ENCODE measurements at regions not wholly inside any gene's neighbourhood (a gene's known extent, or its start where the extent isn't known, plus 50 kb on each side); places are given as distances from the start of the nearest gene placed in this dataset.
"Not testable (repeated sequence)": the region's sequence is repeated elsewhere in the genome, so short reads cannot be mapped to it uniquely, and the experiment has no call there.

DNA sequence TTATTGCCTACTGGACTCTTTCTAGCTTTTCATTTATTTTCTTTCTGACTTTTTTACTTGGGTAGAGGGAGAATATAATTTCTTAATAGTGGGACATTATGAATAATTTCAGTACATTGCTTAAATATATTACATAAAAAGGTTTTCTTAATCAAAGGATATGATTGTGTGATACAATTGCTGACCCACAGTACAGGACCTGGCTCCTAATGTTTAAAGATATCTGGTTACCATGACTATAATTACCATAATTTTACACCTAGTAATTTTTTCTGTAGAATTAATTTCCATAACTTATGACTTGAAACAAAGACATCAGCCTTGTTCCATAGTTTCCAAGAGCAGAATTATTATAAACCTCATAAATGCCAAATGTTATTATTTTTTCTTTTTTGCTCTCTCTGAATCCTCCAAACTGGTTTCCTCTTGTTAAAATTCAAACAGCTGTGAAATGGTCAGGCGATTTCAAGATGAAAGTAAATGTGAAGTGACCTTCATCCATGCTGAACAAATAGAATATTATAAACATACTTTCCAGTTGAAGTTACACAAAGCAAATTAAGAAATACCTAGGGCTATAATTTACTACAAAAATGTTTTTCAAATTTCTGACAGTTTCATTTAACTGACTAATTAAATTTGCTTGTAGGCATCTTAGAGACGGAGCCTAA lies 301.2 kb upstream of the TYRP1 start:
- 66% methylated on average over 2 of the region's 2 CpGs for WGBS
- no peak overlapping the region for H3K4me3 ChIP-seq (ENCODE audit: low read depth, low read length)
- no peak for DNase-seq (ENCODE audit: extremely low spot score)
- H3K27ac ChIP-seq (ENCODE audit: low read depth): no peak overlapping the region
- H3K36me3 ChIP-seq (ENCODE audit: insufficient read depth): no peaks in the 10 kb centered on the region
- H3K4me1 ChIP-seq (ENCODE audit: insufficient read depth): peaks cover 1% of the 10 kb centered on the region

- DNase-seq (ENCODE audit: extremely low spot score): no peak
- Histone ChIP-seq H3K4me3 (ENCODE audit: low read depth, low read length) (no peak overlapping the region), H3K36me3 (ENCODE audit: insufficient read depth) (no peaks in the 10 kb centered on the region), H3K27ac (ENCODE audit: low read depth) (no peak overlapping the region), H3K4me1 (ENCODE audit: insufficient read depth) (peaks cover 1% of the 10 kb centered on the region)
- WGBS: 62% methylated on average over 1 of the region's 1 CpG
Observed at GRCh38 chr9:12394105-12394504, 299.1 kb upstream of the TYRP1 start.

DNA sequence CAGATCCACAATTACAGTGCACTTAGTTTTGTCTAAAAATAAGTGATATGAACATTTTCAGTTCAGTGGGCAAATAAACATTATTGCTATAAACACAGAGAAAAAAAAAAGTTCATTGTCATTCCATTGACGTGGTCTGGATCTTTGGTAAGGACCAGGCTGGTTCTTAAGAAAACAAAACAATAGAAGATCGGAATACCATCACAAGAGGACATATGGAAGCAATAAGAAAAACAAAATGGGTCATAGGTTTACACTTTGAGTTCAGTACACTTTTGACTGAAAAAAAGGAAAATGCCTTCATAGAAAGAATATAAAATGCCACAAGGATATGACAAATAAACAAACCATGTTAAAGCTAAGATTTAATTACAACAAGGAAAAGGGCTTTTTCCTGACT lies 289.5 kb upstream of the TYRP1 start:
- no peak for DNase-seq (ENCODE audit: extremely low spot score)
- Histone ChIP-seq H3K4me3 (ENCODE audit: low read depth, low read length) (no peak overlapping the region), H3K36me3 (ENCODE audit: insufficient read depth) (no peaks in the 10 kb centered on the region), H3K27ac (ENCODE audit: low read depth) (no peak overlapping the region), H3K4me1 (ENCODE audit: insufficient read depth) (no peaks in the 10 kb centered on the region)
- WGBS: 67% methylated on average over 2 of the region's 2 CpGs

DNA sequence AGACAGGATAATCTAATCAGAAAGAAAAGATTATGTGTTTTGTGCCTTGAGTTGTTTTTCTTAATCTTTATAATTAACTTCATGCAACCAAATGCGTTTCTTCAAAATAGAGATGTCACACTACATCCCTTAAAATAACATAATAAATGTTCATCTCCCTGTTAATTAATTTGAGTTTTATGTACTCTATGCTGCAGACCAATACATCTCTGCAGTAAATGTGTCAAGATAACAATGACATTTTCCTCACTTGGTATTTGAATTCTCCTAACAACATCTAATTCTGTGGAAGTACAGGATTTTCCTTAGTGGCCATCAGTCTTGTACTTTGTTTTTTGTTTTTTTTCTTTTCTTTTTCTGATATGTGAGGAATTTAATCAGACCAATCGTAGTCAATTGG lies 279.2 kb upstream of the TYRP1 start:
- no peak overlapping the region for H3K4me3 ChIP-seq (ENCODE audit: low read depth, low read length)
- no peaks in the 10 kb centered on the region for H3K4me1 ChIP-seq (ENCODE audit: insufficient read depth)
- peak; percentile 32 for DNase-seq (ENCODE audit: extremely low spot score)
- 70% methylated on average over 2 of the region's 2 CpGs for WGBS
- H3K36me3 ChIP-seq (ENCODE audit: insufficient read depth): no peaks in the 10 kb centered on the region
- no peak overlapping the region for H3K27ac ChIP-seq (ENCODE audit: low read depth)

- 33% methylated on average over 7 of the region's 7 CpGs for WGBS
- no peak for DNase-seq (ENCODE audit: extremely low spot score)
- H3K4me3 ChIP-seq (ENCODE audit: low read depth, low read length): no peak overlapping the region
- no peaks in the 10 kb centered on the region for H3K4me1 ChIP-seq (ENCODE audit: insufficient read depth)
- H3K27ac ChIP-seq (ENCODE audit: low read depth): no peak overlapping the region
- no peaks in the 10 kb centered on the region for H3K36me3 ChIP-seq (ENCODE audit: insufficient read depth)
Observed at GRCh38 chr9:12414514-12414913, 278.7 kb upstream of the TYRP1 start.

DNA sequence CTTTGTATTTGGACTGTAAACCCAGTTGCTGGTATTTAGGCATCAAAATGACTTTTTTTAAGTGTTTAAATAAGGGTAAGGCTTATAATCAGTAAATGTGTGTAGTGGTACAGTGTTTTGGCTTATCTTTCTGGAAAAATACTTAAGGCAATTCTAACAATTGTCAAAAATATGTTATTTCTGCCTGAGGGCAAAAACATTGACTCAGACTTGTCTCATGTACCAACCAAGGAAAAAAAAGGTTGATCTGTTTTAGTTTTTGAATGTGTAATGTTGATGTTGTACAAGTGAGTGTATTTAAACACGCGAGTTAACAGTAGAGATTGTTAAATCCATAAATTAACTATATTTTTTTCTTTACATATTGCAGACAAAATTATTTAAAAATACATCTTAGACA lies 277.8 kb upstream of the TYRP1 start:
- Histone ChIP-seq H3K4me1 (ENCODE audit: insufficient read depth) (no peaks in the 10 kb centered on the region), H3K27ac (ENCODE audit: low read depth) (no peak overlapping the region), H3K4me3 (ENCODE audit: low read depth, low read length) (no peak overlapping the region), H3K36me3 (ENCODE audit: insufficient read depth) (no peaks in the 10 kb centered on the region)
- 76% methylated on average over 2 of the region's 2 CpGs for WGBS
- DNase-seq (ENCODE audit: extremely low spot score): no peak

DNA sequence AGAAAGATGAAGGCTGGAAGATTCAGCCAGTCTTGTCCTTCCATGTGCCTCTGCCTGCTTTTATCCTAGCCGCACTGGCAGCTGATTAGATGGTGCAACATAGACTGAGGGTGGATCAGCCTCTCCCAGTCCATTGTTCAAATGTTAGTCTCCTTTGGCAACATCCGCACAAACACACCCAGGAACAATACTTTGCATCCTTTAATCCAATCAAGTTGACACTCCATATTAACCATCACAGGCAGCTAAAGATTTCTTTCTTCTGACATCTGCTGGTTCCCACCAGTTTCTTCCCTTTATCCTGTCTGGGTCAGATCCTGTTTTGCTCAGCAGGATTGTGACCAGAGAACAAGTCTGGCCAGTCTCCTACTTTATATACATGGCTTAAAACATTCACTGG lies 276.5 kb upstream of the TYRP1 start:
- Histone ChIP-seq H3K27ac (ENCODE audit: low read depth) (no peak overlapping the region), H3K4me3 (ENCODE audit: low read depth, low read length) (no peak overlapping the region), H3K4me1 (ENCODE audit: insufficient read depth) (no peaks in the 10 kb centered on the region), H3K36me3 (ENCODE audit: insufficient read depth) (no peaks in the 10 kb centered on the region)
- no peak for DNase-seq (ENCODE audit: extremely low spot score)
- WGBS: 98% methylated on average over 2 of the region's 2 CpGs

DNA sequence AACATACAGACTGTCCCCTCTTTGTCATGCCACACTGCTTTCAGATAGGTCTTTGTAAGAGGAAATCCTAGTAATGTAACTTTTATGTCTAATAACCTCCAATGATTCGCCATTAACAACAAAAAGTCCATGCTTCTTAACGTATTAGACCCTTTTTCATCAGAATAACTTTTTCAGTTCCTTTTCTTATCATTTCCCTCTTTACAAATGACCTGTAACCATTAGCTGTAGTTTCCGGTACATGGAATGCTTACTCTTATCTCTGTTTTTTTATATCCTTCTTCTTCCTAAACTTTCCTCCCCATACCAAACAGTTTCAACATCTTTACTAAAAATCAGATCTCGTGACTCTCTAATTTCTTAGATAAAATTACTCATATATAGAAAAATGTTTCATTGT lies 268.9 kb upstream of the TYRP1 start:
- DNase-seq (ENCODE audit: extremely low spot score): no peak
- WGBS: 72% methylated on average over 4 of the region's 4 CpGs
- no peak overlapping the region for H3K27ac ChIP-seq (ENCODE audit: low read depth)
- H3K4me3 ChIP-seq (ENCODE audit: low read depth, low read length): no peak overlapping the region
- H3K36me3 ChIP-seq (ENCODE audit: insufficient read depth): no peaks in the 10 kb centered on the region
- H3K4me1 ChIP-seq (ENCODE audit: insufficient read depth): no peaks in the 10 kb centered on the region

- no peak overlapping the region for H3K4me3 ChIP-seq (ENCODE audit: low read depth, low read length)
- H3K27ac ChIP-seq (ENCODE audit: low read depth): no peak overlapping the region
- H3K4me1 ChIP-seq (ENCODE audit: insufficient read depth): no peaks in the 10 kb centered on the region
- no peaks in the 10 kb centered on the region for H3K36me3 ChIP-seq (ENCODE audit: insufficient read depth)
- peak; percentile 36 for DNase-seq (ENCODE audit: extremely low spot score)
- 43% methylated on average over 8 of the region's 8 CpGs for WGBS
Observed at GRCh38 chr9:12425878-12426864, 267.0 kb upstream of the TYRP1 start.

- Histone ChIP-seq H3K4me3 (ENCODE audit: low read depth, low read length) (no peak overlapping the region), H3K27ac (ENCODE audit: low read depth) (no peak overlapping the region), H3K4me1 (ENCODE audit: insufficient read depth) (no peaks in the 10 kb centered on the region), H3K36me3 (ENCODE audit: insufficient read depth) (no peaks in the 10 kb centered on the region)
- WGBS: 89% methylated on average over 3 of the region's 3 CpGs
- DNase-seq (ENCODE audit: extremely low spot score): no peak
Observed at GRCh38 chr9:12439267-12439666, 253.9 kb upstream of the TYRP1 start.

DNA sequence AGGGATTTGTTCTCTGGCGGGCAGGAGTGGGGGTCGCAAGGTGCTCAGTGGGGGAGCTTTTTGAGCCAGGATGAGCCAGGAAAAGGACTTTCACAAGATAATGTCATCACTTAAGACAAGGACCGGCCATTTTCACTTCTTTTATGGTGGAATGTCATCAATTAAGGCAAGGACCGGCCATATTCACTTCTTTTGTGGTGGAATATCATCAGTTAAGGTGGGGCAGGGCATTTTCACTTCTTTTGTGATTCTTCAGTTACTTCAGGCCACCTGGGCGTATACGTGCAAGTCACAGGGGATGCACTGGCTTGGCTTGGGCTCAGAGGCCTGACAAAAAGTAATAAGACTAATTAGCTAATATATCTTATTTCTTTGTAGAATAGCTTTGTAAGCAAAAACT lies 252.1 kb upstream of the TYRP1 start:
- not testable (repeated sequence) for H3K4me1 ChIP-seq (ENCODE audit: insufficient read depth); H3K27ac ChIP-seq (ENCODE audit: low read depth); H3K36me3 ChIP-seq (ENCODE audit: insufficient read depth); H3K4me3 ChIP-seq (ENCODE audit: low read depth, low read length); DNase-seq (ENCODE audit: extremely low spot score)
- 82% methylated on average over 6 of the region's 6 CpGs for WGBS

- Histone ChIP-seq H3K36me3 (ENCODE audit: insufficient read depth) (no peaks in the 10 kb centered on the region), H3K4me1 (ENCODE audit: insufficient read depth) (no peaks in the 10 kb centered on the region), H3K4me3 (ENCODE audit: low read depth, low read length) (no peak overlapping the region), H3K27ac (ENCODE audit: low read depth) (no peak overlapping the region)
- 99% methylated on average over 1 of the region's 1 CpG for WGBS
- no peak for DNase-seq (ENCODE audit: extremely low spot score)
Observed at GRCh38 chr9:12441506-12441905, 251.7 kb upstream of the TYRP1 start.

DNA sequence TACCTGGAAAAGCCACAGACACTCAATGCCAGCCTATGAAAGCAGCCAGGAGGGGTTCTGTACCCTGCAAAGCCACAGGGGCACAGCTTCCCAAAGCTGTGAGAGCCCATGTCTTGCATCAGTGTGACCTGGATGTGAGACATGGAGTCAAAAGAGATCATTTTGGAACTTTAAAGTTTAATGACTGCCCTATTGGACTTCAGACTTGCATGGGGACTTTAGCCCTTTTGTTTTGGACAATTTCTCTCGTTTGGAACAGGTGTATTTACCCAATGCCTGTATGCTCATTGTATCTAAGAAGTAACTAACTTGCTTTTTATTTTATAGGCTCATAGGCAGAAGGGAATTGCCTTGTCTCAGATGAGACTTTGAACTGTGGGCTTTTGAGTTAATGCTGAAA lies 244.9 kb upstream of the TYRP1 start:
- Histone ChIP-seq H3K4me1 (ENCODE audit: insufficient read depth) (no peaks in the 10 kb centered on the region), H3K4me3 (ENCODE audit: low read depth, low read length) (no peak overlapping the region), H3K36me3 (ENCODE audit: insufficient read depth) (no peaks in the 10 kb centered on the region), H3K27ac (ENCODE audit: low read depth) (no peak overlapping the region)
- WGBS: 68% methylated on average over 1 of the region's 1 CpG
- no peak for DNase-seq (ENCODE audit: extremely low spot score)

DNA sequence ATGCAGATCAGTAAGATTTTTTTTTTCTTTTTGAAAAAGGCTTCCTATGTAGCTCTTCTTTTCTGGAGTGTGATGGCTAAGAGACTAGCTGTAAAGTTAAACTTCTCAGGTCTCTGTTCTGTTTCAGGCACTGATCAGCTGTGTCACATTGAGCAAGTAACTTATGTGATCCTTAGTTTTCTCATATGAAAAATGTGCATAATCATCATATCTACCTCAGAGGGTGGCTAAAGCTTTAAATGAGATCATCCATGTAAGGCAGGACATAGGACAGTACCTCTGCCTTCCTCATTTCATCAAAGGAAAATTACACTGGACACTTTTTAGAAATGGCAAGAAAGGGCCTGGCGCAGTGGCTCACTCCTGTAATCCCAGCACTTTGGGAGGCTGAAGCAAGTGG lies 235.9 kb upstream of the TYRP1 start:
- WGBS: 98% methylated on average over 1 of the region's 1 CpG
- H3K4me1 ChIP-seq (ENCODE audit: insufficient read depth): no peaks in the 10 kb centered on the region
- no peak overlapping the region for H3K4me3 ChIP-seq (ENCODE audit: low read depth, low read length)
- no peak overlapping the region for H3K27ac ChIP-seq (ENCODE audit: low read depth)
- DNase-seq (ENCODE audit: extremely low spot score): no peak
- no peaks in the 10 kb centered on the region for H3K36me3 ChIP-seq (ENCODE audit: insufficient read depth)
